CD4-positive, alpha-beta T cell treated with Interleukin-2 at 100 ng/mL for 4 hours (primary cell): ENCODE measurements at regions not wholly inside any gene's neighbourhood (a gene's known extent, or its start where the extent isn't known, plus 50 kb on each side); places are given as distances from the start of the nearest gene placed in this dataset.

Experiments
- DNase-seq: peaks from one replicate; pipeline ENCODE4 v3.0.0-alpha.2; 2020; ENCODE audit warnings: low spot score

DNA sequence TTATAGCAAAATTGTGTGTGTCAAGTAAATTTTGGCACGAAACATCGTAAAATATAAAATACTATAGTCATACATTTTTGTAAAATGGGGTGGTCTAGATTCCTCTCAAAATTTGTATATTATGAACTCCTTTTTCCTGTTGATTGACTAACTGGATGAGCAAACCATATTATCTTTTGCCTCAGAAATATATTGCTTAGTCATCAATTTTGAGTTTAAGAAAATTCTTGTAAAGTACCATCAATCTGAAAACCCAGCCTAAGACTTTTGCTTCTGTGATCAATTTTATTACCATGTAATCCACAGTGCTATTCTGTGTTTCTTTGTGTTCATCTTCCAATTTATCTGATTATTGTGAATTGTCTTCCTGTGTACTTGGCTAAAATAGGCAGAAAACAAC, 98.0 kb upstream of the PCDH18 start:
- DNase-seq = no peak

DNA sequence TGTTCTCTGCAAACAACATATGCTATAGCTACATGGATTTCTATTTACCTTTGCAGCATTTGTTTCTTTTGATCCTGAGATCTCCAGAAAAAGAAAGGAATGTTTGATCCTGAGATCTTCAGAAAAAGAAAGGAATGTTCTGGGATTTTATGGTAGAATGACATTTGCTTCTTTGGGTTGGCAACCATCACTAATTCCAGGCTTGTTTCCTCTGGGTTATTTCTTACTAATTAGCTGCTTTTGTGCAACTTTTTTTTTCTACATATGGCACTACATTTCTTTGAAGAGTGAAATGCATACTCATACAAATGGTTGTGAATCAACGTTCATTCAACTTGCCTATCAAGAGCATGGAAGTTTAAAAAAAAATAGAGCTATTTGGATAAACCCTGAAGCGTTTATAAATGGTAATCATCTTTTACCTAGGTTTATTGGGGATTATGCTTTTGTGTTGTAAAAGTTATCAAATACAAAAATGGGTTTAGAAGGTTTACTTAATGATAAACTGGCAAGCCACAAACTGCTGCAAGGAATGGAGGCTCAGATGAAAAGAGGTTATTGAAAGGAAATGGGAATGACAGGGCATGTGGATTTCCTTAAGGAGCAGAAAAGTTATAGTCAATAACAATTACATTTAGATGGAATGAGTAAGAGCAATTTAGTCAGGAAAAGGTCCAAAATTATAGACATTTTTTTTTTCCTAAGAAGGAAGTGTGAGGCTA, 95.6 kb upstream of the PCDH18 start:
- DNase-seq = no peak

DNA sequence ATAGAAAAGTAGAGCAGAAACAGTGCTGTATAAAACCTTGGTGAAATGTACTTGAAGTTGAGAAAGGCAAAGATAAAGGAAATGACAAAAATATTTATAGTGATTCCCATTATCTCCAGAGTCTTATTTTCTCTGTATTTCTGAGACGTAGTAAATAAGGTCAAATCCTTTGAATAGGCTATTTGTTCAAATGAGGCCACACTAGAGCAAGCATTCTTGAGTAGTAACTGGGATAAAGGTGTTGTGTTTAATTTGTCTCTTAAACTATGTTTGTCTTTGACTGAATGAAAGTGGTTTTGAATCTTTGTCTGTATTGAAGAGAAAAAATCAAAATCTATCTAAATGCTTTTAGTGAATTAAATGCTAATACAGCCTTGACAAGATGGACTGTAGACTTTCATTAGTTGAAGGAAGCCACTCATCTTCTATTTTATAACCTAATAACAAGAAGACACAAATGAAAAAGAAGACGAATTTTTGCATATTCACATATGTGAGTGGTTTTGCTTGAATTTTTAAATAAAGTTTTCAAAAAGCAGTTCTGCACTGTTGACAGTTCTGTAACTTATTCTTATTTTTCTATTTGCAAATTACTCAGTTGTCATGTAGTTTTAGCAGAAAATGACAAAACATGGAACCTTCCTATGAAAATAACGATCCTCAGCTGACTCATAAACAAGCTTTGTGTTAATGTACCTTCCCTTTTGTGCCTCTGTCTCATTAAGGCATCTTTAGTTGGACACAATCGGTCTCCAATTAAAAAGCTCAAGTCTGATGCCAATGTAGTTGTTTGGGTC, 94.8 kb upstream of the PCDH18 start:
- DNase-seq = no peak

DNA sequence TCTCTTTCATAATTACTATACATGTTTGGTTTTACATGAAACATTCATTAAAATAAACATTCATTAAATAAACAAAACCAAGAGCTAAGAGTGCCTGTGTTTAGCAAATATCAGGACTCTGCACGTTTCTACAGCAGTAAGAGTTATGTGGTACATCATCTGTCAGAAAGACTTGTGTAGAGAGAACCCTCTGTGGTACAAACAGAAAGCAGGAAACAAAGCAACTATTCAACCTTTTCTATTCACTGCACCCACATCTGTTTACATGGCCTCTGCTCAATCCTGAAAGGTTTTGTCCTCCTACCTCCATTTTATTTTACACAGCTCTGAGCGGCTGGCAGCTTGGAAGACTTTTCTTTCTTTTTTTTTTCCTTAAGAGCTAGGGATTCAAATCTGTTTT, 90.7 kb upstream of the PCDH18 start:
- no peak for DNase-seq

DNA sequence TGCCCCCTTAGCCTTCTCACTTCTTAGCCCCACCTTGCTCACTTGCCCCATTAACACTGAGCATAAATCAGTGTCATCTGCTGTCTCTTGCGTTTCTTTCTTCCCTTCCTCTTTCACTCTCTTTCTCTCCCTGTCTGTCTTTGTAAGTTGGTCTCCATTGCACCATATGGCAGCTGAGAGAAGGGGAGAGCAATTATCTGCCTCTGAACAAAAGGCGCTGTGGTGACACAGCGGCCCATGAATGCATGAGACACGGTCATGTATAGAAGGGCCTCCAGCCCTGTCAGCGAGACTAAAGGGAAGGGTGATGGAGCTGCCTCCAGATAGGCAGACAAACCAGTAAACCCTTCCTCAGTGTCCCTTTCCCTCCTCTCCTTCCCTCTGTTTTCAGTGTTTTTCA, 88.8 kb upstream of the PCDH18 start:
- no peak for DNase-seq

DNA sequence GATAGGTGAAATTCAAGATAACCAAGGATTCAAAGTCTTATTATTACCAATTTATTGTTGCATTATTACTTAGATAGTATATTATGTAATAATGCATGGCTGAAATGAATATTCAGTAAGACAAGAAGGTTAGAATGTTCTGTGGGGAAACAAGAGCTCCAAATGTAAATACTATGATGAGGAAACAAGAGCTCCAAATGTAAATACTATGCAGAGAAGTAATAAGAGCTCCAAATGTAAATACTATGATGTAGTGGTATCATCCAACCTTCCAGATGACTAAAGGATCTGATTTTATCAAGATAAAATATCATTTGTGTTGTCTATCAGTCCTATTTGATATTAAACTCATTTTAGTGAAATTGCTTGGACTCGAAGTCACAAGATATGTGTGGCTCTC, 82.2 kb upstream of the PCDH18 start:
- DNase-seq = no peak

DNA sequence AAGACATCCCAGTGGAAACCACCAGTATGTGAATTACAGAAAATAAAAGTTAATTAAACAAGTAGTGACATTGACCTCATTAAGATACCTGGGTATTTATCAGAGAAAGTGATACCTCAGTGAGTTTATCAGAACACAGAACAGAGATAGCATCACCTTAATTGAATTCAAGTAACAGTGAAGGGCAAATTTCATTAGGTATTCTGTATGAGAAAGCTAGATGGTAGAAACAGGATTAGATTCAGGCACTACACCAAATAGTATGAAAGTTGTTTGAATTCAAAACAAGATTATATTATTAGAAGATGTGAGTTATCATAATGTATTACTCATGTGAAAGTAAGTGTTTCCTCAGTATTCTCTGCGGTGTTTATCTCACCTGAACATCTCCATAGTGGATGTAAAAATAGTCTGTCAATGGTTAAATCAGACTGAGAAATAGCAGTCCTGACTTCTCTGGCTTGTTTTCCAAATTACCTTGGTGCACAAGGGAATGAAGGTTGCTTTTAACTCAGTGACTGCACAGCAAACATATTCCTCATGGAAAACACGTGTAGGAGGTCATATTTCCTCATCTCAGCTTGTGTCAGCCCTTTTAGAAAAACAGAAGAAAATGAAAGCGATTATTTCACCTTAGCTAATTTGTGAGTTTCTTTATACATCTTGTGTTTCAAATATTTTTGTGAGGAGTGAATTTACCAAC, 79.9 kb upstream of the PCDH18 start:
- no peak for DNase-seq

DNA sequence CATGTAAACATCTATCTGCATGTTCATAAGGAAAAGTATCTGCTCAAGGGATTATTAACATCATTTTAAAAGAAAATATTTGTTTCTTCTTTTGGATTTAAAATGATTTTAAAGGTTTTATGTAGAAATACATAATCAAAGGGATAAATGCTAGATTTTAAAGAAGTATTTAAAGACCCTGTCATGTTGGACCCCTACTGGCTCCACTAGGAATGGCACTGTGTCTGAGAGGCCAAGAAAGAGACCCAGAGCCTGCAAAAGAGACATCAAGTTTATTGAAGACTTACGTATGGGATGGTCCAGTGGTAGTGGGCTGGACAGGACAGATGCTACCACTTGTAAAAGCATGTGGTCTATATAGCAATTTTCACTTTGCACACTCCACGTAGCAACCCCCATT, 78.7 kb upstream of the PCDH18 start:
- DNase-seq = no peak

DNA sequence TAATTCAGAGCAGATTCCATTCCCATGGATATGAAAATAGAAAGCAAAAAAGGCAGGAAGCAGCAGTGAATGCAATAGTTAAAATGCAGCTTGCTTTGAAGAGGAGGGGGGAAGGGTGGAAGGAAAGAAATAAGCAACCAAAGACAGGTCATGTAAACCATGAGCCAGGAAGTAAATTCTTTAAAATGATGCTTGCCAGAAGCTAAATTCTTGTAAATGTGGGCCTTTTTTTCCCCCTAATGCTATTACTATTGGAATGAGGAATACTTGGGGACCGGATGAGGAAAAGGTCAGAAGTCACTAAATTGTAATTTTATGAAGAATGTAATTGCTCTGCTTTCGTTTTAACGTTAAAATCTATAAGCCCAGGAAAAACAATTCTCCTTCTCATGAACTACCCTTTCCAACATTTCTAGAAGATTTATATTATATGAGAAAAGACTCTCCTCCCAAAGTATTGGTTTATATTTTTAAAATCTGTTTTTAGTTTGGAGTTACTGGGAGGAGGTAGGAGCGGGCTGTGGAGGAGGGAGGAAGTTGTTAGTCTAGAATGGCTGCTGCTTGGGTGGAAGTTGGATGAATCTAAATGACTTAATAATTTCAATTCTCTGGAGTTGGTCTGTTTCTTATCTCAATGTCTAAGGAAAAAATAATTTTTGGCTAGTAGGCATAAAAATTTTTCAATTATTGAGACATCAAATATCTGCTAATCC, 77.6 kb upstream of the PCDH18 start:
- DNase-seq = no peak

DNA sequence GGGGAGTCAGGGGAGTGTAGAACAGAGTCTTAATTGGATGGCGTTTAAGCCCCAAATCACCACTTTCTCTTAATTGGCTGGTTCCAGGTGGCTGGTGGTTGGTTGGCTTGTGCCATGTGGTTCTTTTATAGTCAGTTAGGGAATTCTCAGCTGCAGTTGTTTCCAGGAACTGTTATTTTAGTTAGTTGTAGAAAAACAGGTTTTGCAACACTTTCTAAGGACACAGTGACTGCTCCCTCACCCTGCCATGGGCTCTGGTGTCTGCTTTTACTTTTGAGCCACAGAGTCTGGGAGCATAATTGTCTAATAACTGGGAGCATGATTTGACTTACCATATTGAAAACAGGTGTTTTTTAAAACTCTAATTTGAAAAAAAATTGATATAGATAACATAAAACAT, 75.8 kb upstream of the PCDH18 start:
- no peak for DNase-seq

DNA sequence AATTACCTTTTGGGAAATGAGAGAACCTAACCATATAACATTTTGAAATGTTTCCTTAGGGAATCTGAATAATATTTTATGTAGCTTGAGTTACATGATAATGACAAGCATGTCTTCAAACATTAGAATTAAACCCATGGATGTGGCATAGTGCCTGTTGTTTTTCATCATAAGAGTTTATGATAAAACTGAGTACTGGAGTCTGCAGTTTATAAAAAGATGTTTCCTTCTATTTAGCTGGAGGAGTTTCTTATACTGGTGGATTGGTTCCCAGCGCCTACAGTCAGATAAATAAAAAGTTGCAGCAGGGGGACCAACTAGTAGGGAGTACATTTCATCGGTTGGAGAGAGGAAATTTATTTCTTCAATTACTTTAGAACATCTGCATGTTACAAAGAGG, 70.1 kb upstream of the PCDH18 start:
- no peak for DNase-seq

DNA sequence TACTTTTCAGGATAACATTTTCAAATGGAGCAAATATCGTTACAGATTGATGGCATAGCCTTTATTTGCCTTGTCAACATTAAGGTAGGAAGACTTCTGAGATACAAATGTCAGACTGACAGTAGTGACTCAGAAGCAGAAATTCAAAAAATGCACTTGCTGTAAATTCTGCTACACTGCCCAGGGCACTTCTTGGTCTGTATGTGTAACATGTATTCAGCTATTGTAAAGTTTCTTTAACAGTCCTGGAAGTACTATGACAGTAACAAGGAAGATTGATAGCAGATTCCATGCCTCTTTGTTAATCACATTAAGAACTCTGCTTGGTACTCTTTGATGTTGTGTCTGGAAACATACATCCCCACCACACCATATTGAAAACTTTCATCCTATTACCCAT, 69.6 kb upstream of the PCDH18 start:
- DNase-seq = no peak

DNA sequence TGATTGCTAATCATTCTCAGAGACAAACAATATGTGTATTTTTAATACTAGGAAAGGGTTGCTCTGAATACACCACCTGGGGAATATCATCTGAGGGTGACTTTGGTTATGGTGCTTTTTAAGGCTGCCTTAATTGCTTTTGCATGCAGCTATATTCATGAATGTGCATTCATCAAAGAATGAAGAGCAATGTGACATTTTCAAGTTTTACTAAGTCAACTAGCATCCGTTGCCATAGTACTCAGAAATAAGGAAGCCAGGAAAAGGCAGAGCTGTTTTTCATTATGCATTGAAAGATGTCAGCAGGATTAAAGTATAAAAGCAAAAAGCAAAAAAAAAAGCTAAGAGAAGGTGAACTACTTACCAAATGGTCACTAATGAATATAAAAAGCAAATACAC, 67.4 kb upstream of the PCDH18 start:
- no peak for DNase-seq

DNA sequence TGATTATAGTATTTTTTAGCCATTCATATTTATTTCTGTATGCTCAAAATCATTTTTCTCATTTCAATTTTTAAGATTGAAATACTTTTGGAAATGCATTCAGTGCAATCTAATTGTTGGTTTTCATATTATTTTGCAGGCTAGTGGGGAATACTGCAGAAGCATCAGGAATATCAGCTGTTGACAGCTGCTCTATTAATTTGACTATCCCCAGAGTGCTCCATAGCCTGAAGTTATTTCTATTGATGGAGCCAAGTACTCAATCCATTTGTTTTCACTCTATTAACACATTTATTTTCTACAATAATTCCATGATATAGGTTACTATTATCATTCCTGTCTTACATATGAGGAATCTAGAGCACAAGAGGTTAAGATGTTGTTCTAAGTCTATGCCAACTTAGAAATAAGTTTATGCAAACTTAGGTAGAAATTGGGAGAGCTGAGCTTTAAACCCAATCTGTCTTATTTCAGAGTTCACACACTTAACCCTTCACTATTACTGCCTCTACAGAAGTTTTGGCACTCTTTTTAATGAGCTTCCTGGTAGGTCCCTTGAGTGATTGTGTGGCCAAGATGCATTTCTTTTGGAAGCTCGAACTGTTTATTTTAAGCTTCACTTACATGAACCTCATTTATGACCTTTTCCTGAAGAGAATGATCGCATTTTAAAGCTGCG, 65.6 kb upstream of the PCDH18 start:
- DNase-seq = no peak

DNA sequence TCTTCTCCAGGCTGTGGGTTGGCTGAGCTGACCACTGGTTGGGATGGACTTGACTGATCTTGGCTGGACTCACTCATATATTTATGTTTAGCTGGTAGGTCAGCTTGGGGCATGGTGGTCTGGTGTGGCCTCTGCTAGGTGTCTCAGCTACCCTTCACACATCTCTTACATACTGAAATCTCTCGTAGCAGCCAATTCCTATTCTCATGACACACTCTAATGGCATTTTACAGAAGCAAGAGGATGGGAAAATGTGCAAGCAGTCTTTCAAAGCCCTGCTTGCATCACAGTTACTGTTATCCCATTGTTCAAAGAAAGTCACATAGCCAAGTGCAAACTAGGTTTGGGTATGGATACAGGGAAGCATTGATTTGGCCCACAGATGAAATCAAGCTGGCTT, 55.5 kb upstream of the PCDH18 start:
- no peak for DNase-seq

DNA sequence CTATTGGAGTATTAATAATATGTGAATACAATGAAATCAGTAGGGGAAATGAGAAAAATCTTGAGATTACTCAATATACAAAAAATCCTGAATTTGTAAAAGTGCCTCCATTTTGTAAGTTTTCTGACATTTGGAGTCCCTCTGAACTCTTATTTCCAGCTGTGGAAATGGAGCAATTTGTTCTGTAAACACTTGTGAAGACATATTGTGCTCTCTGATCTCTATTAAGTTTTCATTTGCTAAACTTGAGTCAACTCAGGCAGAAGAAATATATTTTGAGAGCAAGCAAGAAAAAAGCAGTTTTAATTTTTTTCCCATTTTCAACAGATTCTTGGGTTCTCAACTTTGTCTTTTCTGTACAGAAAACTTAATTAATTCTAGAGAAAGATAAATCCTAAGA, 51.4 kb upstream of the PCDH18 start:
- no peak for DNase-seq
